ENCODE measurements at regions not wholly inside any gene's neighbourhood (a gene's known extent, or its start where the extent isn't known, plus 50 kb on each side); places are given as distances from the start of the nearest gene placed in this dataset.

DNA sequence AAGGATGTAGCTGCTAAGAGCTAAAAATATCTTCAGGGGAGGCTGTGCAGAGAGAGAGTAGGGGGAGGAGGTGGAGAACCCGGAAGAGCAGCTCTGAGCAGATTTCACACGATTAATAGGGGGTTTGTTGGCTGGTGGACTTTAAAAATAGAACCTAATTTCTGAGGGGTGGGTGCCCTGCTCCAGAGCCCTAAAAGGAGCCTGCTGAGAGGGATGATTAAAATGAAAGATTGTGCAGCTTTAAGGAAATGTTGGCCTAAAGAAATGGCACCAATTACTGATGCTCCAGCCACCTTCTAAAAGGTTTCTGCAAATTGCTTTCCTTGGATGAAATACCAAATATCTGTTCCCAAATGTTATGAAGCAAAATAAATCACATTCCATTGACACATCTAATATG, 202.8 kb upstream of the BTBD3 start:
- no peaks in the 10 kb centered on the region for H3K27me3 ChIP-seq (replicated peaks in 1 of 2; ENCODE audit: control insufficient read depth in 2 of 2, insufficient read depth in 2 of 2, low read length in 1 of 2)
- ChIA-PET CTCF (no interaction called here), SMC1A (ENCODE audit: uncharacterized antibody, unreplicated experiment) (interaction anchor here (0.6 kb wide), 2 partner anchors 181 to 899 kb away, joined by 3 to 4 read pairs; no protein-coding TSS in a partner anchor), RAD21 (ENCODE audit: unreplicated experiment) (no interaction called here), POLR2A (no interaction called here)
- no peaks in the 10 kb centered on the region for H3K36me3 ChIP-seq (ENCODE audit: control insufficient read depth in 2 of 2, insufficient read depth in 2 of 2, low read length in 1 of 2)
- H4K20me1 ChIP-seq (ENCODE audit: control insufficient read depth, insufficient read depth), result no peaks in the 10 kb centered on the region
- FAIRE-seq (no peak), DNase-seq (ENCODE audit: low read depth, low spot score) (no peak), ATAC-seq (no peak)
- no peak overlapping the region for H3K27ac ChIP-seq (ENCODE audit: control insufficient read depth, insufficient read depth)
- intact Hi-C loops (cut with micrococcal nuclease; ENCODE audit: unreplicated experiment), result no loop called here
- no peaks in the 10 kb centered on the region for H3K4me1 ChIP-seq (ENCODE audit: control insufficient read depth, insufficient read depth, low read length)
- no peak overlapping the region for H2AFZ ChIP-seq (ENCODE audit: control insufficient read depth, low read depth, low read length)
- no peak overlapping the region for H3K4me3 ChIP-seq
- H3K9ac ChIP-seq (ENCODE audit: control insufficient read depth, insufficient read depth, low read length), result no peak overlapping the region
- TF ChIP-seq, protein P1, sequence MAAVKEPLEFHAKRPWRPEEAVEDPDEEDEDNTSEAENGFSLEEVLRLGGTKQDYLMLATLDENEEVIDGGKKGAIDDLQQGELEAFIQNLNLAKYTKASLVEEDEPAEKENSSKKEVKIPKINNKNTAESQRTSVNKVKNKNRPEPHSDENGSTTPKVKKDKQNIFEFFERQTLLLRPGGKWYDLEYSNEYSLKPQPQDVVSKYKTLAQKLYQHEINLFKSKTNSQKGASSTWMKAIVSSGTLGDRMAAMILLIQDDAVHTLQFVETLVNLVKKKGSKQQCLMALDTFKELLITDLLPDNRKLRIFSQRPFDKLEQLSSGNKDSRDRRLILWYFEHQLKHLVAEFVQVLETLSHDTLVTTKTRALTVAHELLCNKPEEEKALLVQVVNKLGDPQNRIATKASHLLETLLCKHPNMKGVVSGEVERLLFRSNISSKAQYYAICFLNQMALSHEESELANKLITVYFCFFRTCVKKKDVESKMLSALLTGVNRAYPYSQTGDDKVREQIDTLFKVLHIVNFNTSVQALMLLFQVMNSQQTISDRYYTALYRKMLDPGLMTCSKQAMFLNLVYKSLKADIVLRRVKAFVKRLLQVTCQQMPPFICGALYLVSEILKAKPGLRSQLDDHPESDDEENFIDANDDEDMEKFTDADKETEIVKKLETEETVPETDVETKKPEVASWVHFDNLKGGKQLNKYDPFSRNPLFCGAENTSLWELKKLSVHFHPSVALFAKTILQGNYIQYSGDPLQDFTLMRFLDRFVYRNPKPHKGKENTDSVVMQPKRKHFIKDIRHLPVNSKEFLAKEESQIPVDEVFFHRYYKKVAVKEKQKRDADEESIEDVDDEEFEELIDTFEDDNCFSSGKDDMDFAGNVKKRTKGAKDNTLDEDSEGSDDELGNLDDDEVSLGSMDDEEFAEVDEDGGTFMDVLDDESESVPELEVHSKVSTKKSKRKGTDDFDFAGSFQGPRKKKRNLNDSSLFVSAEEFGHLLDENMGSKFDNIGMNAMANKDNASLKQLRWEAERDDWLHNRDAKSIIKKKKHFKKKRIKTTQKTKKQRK (IDR thresholded peaks at IDR 0.05; ENCODE audit: low read depth, low read length), result no peak
- in situ Hi-C loops (cut with MboI), result no loop called here
- no peak overlapping the region for H3K4me2 ChIP-seq (ENCODE audit: control insufficient read depth, insufficient read depth)
- BruUV-seq (replicated peaks), result no TSS peak
- H3K9me3 ChIP-seq (replicated peaks; ENCODE audit: control insufficient read depth, insufficient read depth, low read length), result no peaks in the 10 kb centered on the region
- H3K79me2 ChIP-seq (ENCODE audit: control insufficient read depth, insufficient read depth, low read length), result no peaks in the 10 kb centered on the region
- WGBS (ENCODE audit: insufficient coverage, insufficient replicate concordance, low lambda C conversion rate, missing lambda C conversion rate), result 0% methylated on average over 2 of the region's 2 CpGs

DNA sequence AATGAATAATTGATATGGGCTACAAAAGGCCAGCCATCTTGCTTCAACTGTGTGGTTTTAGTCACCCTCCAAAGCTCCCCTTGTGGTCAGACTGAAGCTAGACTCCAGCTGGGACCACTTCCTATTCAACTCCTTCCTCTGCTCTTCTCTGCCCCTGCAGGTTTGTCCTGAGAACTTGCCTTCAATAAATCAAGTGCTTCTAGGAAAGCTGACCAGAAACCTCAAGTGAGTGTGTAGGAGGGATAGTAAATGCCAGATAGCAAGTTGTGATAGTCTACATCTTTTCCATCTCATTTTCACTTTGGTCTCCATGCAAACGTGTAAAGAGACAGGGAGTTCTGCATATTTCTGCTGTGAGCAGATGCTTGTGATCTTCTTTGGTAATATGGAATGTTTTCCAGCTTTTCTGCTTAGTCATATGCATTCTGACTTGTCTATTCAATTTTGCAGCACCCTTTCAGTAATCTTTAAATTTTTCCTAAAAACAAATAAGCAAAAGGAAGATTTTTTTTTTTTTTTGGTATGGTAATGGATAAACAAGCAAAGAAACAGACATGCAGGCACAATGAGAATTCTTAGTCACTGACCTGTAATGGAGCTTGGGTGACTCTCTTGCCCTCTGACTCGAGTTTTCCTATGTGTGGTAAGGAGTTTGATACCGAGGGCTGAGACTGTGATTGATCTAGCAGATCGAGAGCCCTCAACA, 201.3 kb upstream of the BTBD3 start:
- in situ Hi-C loops (cut with MboI) (no loop called here), intact Hi-C loops (cut with micrococcal nuclease; ENCODE audit: unreplicated experiment) (no loop called here)
- Histone ChIP-seq H4K20me1 (ENCODE audit: control insufficient read depth, insufficient read depth) (no peaks in the 10 kb centered on the region), H3K27me3 (replicated peaks in 1 of 2; ENCODE audit: control insufficient read depth in 2 of 2, insufficient read depth in 2 of 2, low read length in 1 of 2) (no peaks in the 10 kb centered on the region), H3K4me1 (ENCODE audit: control insufficient read depth, insufficient read depth, low read length) (no peaks in the 10 kb centered on the region), H3K36me3 (ENCODE audit: control insufficient read depth in 2 of 2, insufficient read depth in 2 of 2, low read length in 1 of 2) (no peaks in the 10 kb centered on the region), H2AFZ (ENCODE audit: control insufficient read depth, low read depth, low read length) (no peak overlapping the region), H3K27ac (ENCODE audit: control insufficient read depth, insufficient read depth) (no peak overlapping the region), H3K79me2 (ENCODE audit: control insufficient read depth, insufficient read depth, low read length) (no peaks in the 10 kb centered on the region), H3K9ac (ENCODE audit: control insufficient read depth, insufficient read depth, low read length) (no peak overlapping the region), H3K9me3 (replicated peaks; ENCODE audit: control insufficient read depth, insufficient read depth, low read length) (no peaks in the 10 kb centered on the region), H3K4me2 (ENCODE audit: control insufficient read depth, insufficient read depth) (no peak overlapping the region), H3K4me3 (no peak overlapping the region)
- no TSS peak for BruUV-seq (replicated peaks)
- WGBS (ENCODE audit: insufficient coverage, insufficient replicate concordance, low lambda C conversion rate, missing lambda C conversion rate), result 0% methylated on average over 4 of the region's 4 CpGs
- CTCF ChIA-PET, result interaction anchor here (0.7 kb wide), 1 partner anchor 71 kb away, joined by 3 read pairs; no protein-coding TSS in a partner anchor
- SMC1A ChIA-PET (ENCODE audit: uncharacterized antibody, unreplicated experiment), result interaction anchor here (0.7 to 1.0 kb wide), 2 partner anchors 20 to 289 kb away, joined by 3 read pairs; no protein-coding TSS in a partner anchor
- RAD21 ChIA-PET (ENCODE audit: unreplicated experiment), result no interaction called here
- 0 out of 6 replicates have a peak, but pooled peaks of 1 of the 3 experiments have one; percentile 8 for TF ChIP-seq CTCF (IDR thresholded peaks at IDR 0.05 in 2 of 3, conservative IDR thresholded peaks at IDR 0.05 in 1 of 3; ENCODE audit: control insufficient read depth in 2 of 3, extremely low read depth in 1 of 3, insufficient read depth in 1 of 3, low read depth in 3 of 3, low read length in 3 of 3)
- no peak for TF ChIP-seq ZNF687 (IDR thresholded peaks at IDR 0.05)
- no peak for TF ChIP-seq ZNF274 (IDR thresholded peaks at IDR 0.05; ENCODE audit: insufficient read depth, insufficient read length)
- POLR2A ChIA-PET, result no interaction called here
- DNase-seq (ENCODE audit: low read depth, low spot score) (no peak), ATAC-seq (peak; percentile 53; the same call in 2 of the 3 replicates), FAIRE-seq (no peak)

Data from GM12878 (cell line).